Stimulated activated CD4-positive, alpha-beta T cell treated with anti-CD3 and anti-CD28 coated beads, Interleukin-12 subunit alpha, Interleukin-12 subunit beta, amount 100 ng/mL, for 48 hours (primary cell): ENCODE measurements at regions not wholly inside any gene's neighbourhood (a gene's known extent, or its start where the extent isn't known, plus 50 kb on each side); places are given as distances from the start of the nearest gene placed in this dataset.
A peak's percentile ranks its signal among the peaks of the same experiment; 100 is the strongest.

Source experiments
- DNase-seq, 3 donors: peaks; one replicate each; pipeline ENCODE4 v3.0.0-alpha.2; 2020; ENCODE audit warnings: low read depth in 2 of 3, low spot score in 1 of 3

GRCh38 chr3:18740631-18741583 is 315.8 kb upstream of the SATB1 start:
- DNase-seq = peak; percentile 45 to 65 (median 55)

- DNase-seq = no peak
Observed at GRCh38 chr3:18739099-18739433, 313.9 kb upstream of the SATB1 start.

DNA sequence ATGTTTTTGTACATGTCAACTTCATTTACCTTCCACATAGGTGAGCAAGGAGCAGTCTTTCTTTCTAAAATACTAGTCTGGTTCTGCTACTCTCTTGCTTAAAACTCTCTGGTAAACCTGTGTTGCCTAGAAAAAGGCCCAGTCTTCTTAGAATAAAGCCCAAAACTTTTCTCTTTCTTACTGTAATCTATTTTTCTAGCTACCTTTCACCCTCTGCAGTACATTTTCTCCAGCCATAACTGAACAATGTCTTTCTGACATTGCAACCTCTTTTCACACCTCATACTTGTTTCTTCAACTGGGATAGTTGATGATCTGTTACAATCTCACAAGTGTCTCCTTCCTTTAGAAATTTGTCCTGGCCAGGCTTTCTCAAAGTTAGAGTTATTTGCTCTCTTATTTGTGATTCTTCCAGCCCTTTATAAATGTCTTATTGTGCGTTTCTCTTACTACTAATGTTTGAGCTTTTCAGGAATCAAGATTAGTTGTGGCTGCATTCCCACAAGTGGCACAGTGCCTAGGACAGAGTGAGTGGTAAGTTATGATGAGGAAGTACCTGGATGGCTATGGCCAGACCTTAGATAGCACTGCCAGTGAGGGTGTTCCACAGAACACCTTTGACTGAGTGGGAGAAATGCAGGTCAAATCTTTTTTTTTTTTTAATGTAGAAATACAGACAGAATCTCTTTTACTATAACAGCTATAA is 313.4 kb upstream of the SATB1 start:
- DNase-seq = no peak

DNA sequence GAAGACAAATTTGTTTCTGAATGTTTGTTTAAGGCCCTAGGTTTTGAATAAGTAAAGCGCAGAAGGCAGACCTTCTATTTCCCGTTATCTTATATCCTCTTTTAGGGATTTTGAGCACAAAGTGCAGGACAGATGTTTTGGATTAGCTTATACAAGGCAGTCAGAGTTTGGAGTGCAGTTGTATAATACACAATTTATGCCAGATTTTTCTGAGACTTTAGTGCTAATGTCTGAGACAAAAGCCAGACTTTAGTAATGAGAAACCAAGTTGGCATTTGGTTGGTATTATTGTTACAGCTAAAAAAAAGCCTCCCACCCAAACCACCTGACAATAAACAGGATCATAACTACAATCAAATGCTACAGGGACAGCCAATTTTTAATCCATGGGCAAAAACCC is 309.9 kb upstream of the SATB1 start:
- DNase-seq = no peak

GRCh38 chr3:18734309-18734708 is 309.2 kb upstream of the SATB1 start:
- no peak for DNase-seq

DNA sequence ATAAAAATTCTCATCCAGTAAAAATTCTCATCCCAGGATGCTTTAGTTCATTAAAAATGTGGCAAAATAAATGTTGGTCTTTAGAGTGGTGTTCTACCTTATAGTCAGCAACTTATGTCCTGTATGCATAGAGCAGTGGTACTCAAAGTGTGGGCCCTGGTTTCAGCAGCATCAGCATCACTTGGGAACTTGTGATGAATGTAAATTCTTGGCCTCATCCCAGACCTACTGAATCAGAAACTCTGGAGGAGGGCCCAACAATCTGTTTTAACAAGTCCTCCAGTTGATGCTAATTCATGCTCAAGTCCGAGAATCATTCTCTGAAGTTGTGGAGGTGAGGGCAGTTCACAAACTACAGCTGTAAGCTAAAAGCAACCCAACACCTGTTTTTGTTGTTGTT is 307.3 kb upstream of the SATB1 start:
- DNase-seq = no peak

DNA sequence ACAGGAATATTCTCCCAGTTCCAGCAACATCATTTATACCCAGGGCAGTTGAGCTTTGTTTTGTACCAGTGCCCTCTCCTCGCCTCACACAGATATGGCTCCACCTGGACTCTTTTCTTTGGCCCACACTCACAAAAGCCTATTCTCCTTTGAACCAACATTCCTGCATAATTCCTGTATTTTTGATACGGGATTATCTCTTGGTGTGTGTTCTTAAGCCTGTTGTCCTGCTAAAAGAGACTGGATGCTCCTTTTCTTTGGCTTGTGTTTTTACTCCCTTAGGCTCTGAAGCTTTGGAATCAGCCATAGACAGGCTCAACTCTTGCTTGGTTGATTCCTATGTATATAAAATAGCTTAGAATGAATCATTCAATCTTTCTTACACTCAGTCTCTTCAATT is 305.4 kb upstream of the SATB1 start:
- no peak for DNase-seq

DNA sequence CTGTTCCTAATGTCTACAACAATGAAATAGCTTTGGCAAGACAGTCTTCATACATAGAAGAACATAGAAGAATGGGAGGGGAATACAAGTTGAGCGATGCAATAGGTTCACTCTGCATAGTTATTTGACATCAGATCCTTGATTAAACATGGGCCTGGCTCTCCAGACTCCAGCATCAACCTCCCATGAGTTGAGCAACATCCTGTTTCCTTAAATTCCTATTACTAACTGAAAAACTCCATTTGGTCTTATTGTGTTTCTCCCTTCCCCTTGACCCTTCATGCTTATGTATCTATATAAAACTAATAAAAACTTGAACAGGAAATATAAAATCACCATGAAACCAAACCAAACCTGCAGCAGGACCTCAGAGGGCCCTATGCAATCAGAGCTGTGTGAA is 304.5 kb upstream of the SATB1 start:
- no peak for DNase-seq

DNA sequence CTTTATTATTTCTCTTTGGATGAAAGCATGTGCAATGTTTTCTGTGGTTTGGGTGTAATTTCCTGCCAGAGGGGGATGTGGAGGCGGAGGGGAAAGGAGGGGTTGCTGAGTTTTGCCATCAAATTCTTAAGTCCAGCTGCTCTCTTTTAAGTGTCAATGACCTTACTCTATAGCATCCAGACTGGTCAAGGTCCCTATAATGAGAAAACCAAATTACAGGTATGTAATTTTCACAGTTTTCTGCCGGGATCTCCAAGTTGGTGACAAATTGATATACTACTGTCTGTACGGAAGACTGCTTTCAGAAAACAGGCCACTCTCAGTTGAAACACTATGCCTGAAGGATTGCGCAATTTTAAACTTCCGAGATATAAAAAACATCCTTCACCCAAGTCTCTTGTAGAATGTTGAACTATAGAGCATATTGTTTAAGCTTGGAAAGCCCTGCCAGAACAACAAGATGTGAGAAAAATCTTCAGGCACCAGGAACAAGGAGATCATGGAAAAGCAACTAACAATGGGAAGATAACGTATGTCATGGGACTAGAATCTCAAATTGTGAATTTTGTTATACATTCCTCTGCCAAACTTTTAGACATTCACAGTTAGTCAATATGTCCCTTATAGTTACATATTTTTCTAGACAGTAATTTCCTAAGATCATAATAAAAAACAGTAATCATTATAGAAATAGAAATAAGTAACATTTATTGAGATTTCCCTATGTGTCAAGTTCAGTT is 300.7 kb upstream of the SATB1 start:
- DNase-seq = peak in 1 of 3 donors; percentile 52

DNA sequence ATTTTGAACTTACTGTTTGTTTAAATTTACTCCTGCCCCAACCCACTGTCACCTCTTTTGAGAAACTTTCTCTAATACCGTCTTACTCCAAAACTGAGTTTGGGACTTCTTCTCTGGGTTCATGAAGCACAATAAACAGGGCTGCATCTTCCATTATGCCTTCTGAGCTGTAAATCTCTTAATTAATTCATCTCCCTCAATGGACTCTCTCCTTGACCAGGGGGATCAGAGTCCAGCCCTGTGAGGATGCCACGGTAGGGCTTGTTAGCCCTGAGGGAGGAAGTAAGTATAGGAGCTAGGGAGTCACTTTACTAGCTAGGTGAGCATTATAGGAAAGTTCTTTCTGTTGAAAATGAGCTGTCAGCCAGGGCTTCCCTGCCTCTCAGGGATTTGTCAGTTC is 299.3 kb upstream of the SATB1 start:
- DNase-seq = no peak

- no peak for DNase-seq
Observed at GRCh38 chr3:18723206-18723810, 298.2 kb upstream of the SATB1 start.

DNA sequence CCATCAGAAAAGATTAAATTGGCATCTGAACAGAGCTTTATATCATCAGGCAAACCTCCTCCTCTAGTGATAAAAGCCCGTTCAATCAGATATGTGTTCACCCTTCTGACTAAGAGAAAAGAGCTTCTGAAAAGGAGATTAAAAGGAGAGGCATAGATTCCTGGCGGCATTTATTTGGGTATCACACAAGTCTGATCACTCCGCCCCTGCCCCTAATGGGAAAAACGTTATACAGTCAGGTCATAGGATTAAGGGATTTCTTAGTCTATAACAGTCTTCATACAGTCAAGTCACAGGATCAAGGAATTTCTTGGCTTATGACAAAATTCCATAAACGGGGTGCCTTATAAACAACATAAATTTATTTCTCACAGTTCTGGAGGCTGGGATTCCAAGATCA is 295.4 kb upstream of the SATB1 start:
- DNase-seq = no peak

GRCh38 chr3:18717598-18717997 is 292.5 kb upstream of the SATB1 start:
- DNase-seq = no peak

DNA sequence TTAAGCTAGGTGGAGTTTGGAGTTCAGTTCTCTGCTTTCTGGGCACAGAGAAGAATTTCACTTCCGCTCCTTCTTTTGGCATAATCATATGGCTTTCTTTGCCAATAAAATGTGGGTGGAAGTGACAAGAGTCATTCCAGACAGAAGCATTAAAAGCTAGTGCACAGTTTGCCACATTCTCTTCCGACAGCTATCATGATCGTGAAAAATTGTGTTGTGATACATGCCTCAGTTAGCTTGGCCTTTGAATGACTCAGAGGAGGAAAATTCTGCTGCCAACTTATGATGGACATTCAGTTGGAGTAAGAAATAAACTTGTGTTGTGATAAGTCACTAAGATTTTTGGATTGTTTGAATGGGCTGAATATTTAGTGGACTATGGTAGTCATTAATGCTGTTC is 291.7 kb upstream of the SATB1 start:
- no peak for DNase-seq

DNA sequence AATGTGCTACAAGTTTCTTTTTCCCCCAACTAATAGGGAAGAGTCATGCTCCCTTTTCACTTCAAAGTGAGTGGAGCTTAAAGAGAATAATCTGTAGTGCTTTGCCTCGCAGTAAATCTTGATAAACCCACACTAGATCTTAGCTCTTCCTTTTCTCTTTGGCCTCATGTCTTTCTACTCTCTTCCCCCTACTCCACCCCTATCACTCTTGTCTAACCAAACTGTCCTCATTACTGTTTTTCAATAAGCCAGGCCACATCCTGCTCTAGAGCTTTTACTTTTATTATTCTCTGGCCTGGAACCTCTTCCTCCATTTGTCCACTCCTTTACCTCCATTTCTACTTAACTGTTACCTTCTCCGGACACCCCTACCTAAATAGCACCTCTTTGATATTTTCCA is 291.0 kb upstream of the SATB1 start:
- DNase-seq = no peak

- DNase-seq = no peak
Observed at GRCh38 chr3:18715208-18715607, 290.1 kb upstream of the SATB1 start.

DNA sequence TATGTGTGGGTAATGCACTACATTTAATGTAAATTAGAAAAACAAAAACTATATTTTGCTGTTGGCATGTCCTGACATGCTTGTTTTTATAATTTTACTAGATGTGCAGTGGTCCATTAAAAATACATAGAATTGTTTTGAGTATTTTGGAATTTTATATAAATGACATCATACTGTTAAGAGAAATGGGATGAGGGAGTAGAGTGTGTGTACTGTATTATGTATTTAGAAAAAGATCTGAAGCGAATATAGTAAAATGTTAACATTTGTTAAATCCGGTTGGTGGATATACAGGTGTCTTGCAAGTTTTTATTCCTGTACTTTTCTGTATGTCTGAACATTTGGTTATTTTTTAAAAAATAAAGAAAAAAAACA is 288.4 kb upstream of the SATB1 start:
- DNase-seq = no peak

DNA sequence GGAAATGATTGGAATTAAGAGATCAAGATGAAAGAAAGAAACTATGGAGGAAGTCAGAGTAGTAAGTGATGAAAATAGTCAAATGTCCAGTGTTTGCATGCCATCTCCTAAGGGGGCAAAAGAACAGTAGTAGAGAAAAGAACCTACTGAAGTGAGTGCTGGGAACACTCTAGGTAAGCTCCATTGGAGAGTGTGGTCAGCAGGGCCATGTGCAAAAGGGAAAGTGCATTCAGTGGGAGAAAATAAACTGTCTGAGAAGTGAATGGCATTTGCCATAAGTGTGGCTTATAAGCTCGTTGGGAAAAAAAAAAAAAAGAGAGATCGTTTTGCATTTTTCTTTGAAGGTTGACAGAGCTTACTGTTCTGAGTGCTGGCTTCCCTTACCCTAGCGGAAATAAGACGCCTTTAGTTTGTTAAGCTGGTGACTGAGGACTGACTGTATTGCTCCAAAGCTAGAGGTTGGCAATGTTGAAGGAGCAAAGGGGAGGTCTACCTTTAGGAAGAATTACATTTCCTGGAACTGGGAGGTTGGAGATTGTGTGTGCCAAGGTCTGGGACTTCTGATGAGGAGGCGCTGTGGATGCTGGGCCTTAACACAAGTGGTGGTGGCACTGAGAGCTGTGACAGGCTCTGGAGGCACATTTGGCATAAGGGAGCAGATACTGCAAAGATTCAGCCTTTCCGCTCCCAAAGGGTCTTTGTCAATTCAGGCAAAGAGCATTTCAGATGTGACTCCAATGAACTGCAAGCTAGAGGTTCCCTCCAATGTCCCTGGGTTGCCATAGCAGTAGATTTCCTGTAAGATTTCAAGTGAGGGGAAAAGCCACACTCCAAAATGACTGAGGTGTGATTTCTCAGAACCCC is 287.8 kb upstream of the SATB1 start:
- peak; percentile 25 to 54 (median 48) for DNase-seq

DNA sequence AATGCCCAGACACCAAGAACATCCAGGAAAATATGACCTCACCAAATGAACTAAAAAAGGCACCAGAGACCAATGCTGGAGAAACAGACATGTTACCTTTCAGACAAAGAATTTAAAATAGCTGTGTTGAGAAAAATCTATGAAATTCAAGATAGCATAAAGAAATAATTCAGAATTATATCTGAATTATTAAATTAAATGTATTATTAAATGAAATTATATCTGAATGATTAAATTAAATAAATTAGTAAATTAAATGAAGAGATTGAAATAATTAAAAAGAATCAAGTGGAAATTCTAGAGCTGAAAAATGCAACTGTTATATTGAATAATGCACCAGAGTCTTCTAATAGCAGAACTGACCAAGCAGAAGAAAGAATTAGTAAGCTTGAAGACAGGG is 279.2 kb upstream of the SATB1 start:
- DNase-seq = no peak

- no peak for DNase-seq
Observed at GRCh38 chr3:18703798-18704197, 278.7 kb upstream of the SATB1 start.
